AG08395 (cell line): ENCODE measurements at regions not wholly inside any gene's neighbourhood (a gene's known extent, or its start where the extent isn't known, plus 50 kb on each side); places are given as distances from the start of the nearest gene placed in this dataset.

Experiments
- DNase-seq: peaks from one replicate; pipeline ENCODE4 v3.0.0; 2012; ENCODE audit warnings: mixed read lengths, low spot score

DNA sequence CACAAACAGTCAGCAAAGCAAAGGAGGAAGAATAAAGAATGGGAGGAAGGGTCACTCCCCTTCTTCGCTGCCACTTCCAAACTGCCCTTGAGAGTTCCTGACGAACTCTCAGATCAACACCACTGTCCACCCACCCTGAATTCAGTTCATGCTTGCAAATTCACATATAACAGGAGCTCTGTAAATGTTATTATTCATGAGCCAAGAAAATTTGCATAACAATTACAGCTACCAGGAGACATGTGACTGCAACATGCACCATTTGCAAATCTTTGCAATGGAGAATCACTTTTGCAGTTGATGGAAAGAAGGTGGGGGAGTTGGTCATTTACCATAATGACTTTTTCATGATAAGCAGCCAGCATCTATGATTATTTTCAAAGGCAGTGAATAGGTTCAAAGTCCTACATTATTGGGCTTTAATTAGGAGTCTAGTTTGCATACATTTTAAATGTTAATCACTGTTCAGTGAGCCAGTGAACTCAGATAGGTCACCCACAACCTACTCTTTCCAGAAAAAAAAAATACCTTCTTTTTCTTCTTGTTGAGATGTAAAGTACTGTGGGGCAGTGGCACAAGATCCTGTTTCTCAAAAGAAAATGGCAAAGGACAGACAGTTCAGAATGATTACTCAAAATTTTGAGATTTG lies 149.7 kb downstream of the CAAP1 start:
- DNase-seq = no peak

DNA sequence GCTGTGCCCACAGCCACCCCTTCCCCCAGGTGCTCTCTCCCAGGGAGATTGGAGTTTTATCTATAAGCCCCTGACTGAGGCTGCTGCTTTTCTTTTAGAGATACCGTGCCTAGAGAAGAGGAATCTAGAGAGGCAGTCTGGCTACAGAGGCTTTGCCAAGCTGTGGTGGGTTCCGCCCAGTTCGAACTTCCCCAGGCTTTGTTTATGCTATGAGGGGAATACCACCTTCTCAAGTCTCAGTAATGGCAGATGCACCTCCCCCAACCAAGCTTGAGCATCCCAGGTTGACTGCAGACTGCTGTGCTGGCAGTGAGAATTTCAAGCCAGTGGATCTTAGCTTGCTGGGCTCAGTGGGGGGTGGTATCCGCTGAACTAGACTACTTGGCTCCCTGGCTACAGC lies 157.4 kb downstream of the CAAP1 start:
- no peak for DNase-seq

DNA sequence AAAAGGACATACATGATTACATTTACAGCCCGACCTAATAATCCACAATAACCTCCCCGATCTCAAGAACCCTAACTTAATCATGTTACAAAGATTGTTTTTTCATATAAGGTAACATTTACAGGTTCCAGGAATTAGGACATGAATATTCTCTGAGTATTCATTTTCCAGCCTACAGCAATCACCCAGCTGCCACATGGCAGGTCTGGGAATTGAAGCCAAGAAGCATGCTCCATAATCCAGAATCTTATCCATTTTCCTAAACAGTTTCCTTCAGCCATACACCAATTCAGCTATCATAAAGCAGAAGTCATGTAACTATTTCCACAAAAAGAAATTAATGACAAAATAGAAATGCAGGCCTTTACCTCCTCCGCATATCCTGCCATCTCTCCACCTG lies 163.4 kb downstream of the CAAP1 start:
- DNase-seq = no peak

DNA sequence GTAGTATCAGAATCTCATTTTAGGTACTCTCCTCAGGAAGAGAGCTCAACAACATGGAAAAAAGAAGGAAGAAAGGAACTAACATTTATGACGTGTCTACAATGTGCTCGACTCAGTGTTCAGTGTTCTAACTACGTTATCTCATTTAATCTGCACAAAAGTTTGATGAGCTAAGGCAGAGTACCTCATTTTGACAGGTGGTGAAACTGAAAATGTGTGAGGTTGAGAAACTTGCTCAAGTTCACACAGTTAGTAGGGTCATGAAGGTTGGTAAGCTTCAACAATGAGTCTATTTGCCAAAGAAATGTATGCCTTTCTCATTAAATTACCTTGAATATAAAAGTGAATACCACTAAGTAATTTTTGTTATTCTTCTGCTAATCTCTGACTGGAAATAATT lies 165.1 kb downstream of the CAAP1 start:
- no peak for DNase-seq

DNA sequence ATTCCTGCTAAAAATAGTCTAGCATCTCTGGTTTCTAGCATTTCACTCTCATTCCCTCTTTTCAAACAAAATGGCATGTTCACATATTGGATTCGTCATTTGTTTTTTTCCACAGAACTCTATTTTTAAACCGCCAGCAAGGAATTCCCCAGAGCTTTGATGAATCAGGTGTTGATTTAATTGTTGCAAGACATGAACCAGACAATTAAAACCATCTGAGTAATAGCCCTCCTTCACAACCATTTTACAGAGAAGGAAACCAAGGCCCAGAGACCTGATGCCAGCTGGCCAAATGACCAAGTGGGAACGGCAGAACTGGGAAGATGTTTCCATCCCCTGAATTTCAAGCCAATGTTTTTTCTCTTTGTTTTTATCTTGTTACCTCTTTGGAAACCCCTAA lies 167.0 kb downstream of the CAAP1 start:
- peak; percentile 15 for DNase-seq

DNA sequence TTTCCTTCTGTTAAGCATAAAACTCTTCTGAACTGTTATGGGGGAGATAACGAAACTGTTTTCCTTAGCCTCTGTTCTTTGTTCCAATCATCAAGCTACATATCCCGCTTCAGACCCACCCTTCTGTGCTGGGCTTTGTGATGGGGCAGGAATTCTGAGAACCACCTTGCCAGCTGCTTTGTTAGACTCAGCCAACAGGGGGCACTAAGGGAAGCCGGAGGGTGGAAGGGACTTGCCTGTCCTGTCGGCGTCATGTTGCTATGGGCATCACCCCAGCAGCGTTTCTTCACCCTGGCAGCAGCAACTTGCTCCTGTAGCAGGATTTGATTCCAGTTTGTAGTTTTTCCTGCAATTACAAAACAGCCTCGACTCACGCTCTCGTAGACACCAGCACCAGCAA lies 169.1 kb downstream of the CAAP1 start:
- DNase-seq = peak; percentile 37

DNA sequence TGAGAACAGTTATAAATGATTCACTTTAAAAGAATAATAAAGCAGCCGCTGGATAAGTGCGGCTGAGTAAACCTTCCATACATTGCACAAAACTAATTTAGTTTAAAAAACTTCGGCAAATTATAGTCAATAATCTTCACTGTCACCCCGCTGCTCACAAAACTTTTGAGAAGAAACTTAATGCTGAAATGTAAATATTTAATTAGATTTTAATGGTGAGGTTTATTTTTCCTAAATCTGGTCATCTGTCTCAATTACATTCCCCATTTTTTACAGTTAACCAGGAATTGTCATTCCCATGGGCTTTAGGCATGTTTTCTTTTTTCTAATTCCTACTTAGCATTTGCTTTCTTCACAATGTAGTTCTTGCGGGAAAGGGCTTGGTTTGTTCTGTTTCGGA lies 169.8 kb downstream of the CAAP1 start:
- no peak for DNase-seq

DNA sequence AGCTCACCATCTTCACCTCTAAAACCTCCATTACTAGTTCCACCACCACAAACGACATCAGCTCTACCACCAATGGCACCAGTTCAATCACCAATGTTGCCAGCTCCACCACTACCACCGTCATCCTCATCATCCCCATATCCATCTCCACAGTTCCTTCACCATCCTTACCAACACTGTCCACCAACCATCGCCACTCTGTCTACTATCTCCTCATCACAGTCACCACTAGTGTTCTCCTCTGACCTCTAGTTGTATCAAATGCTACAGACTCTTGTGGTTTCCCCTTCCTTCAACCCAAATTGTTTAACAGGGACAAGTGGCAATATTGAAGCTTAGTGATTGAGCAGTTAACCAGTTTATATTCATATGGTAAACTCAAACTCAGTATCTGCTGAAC lies 182.6 kb downstream of the CAAP1 start:
- no peak for DNase-seq

DNA sequence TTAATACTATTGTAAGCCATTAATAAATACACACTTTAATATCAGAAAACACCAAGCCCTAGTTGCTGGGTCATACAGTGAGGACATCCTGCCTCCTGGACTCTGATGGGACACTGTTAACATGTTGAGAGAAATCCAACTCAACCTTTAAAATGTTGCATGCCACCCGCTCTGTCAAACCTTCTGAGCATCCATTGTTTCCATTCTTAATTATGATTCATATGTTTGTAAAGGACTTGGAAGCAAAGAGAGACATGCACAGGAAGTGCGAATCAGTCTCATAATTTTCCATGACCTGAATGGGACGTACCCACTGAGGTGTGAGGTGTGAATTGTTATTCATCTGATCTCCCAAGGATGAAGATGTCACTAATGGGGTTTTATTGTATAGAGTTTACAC lies 186.4 kb downstream of the CAAP1 start:
- DNase-seq = no peak

DNA sequence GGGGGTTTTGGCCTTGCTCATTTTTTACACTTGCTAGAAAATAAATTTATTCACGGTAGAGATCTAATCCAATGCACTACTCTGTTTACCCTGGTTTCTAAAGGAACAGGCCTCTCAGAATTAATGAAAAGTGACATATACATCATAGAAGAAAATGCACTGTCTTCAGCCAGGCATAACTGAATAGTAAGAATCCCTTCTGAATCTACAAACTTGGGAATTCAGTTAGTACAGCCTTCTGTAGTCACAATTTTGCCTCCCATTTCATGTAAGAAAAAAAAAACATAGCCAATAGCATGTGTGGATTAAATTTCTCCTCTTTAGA lies 197.3 kb downstream of the CAAP1 start:
- DNase-seq = no peak

DNA sequence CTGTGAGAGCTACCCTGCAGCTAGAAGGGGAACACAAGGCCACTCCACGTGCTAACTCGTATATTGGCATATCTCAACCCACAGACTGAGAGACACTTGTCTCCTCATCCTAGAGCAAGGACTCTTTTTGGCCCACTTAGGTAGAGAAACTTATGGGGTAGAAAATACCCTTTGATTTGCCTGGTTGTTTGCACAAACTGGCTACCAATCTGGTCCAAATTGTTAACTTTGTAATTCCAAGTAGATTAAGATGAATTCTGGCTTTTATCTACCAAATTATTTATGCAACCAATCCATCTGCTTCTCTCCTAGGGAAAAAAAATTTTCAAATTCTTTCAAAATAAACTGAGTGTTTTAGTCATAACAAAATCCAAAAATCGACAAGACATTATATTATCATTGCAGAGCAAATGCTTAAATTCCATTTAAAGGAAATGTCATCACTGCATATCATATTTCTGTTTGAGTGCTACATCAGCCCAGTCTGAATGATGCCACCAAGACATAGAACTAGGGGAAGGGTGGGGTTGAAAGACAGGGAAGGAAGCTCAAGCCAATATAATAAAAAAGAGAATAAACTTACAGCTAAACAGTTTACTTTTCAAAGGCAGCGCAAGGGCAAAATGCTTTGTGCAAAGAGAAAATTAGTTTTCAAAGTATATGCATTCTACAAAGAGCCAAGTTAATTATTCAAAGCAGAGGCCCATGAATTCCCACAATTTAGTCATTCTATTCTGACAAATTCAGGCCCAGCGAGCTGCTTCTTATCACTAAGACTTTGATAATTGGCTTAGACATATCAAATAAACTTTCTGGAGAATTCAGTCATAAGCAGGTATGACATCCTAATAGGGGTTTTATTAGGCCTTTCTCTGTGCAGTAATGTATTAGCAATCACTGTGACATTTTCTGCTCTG lies 198.0 kb downstream of the CAAP1 start:
- no peak for DNase-seq

DNA sequence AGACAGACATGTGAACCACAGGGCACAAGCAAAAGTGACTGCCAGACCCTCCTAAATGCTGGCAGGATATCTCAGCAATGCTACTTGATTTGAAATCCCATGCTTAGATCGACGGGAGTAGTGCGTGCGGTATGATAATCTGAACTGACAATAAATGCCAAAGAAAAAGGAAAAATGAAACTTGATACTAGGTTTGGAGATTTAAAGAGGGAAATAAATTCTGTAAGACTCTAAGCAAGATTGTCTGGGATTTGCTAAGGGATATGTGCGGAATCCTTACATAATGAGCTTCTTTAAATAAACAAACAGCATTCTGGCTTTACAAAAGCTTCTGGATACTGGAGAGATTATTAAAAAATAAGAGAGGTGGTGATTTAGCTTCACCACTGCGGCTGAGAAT lies 203.6 kb downstream of the CAAP1 start:
- DNase-seq = no peak

DNA sequence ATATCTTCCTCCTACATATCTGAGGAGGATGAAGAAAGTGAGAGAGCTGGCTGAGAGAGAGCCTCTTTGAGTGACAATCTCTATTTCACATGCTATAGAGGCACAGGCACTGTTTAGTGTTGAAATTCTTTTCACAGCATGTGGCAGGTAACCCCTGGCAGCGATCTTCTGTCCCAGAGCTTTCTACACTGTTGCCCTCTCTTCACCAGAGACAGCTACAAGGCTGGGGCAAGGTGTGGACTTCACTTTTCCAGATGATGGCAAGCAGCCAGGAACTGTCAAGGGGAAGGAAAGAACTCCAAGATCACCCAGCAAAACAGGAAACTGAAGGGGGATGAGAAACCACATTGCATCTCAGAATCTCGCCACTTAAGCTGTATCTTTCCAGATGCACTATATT lies 205.2 kb downstream of the CAAP1 start:
- no peak for DNase-seq

DNA sequence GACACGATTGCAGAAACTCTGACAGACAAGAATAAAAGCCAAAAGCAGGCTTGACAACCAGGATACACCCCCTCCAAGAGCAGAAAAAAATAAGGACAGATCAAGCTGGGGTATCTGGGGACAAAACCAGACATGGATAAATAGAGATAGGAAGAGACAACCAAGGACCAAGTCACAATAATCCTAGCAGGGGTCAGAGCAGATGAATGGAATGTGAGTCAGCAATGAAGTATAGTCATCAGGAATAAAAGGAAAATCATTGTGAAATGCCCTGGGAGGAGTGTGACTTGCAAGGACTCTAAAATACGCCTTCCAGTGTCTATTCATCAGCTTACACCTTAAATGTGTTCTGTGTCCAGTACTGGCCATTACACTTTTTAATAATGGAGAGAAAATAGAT lies 206.8 kb downstream of the CAAP1 start:
- DNase-seq = no peak

DNA sequence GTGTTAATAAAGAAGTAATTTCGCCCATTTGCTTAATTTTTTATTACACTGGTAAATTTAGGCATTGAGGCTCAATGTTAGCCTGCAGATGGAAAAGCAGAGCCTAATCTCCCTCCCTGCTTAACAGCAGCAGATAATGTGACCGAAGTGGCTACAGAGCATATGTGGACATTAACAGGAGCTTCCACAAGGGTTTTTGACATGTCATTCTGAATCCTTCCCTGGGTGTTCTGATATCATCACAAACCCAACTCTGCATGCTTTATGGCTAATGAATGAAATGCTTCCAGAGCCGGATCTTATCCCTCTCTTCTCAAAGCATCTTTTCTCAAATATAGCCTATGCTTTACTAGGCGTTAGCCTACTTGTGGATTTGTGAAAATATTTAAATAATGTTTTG lies 208.6 kb downstream of the CAAP1 start:
- no peak for DNase-seq

DNA sequence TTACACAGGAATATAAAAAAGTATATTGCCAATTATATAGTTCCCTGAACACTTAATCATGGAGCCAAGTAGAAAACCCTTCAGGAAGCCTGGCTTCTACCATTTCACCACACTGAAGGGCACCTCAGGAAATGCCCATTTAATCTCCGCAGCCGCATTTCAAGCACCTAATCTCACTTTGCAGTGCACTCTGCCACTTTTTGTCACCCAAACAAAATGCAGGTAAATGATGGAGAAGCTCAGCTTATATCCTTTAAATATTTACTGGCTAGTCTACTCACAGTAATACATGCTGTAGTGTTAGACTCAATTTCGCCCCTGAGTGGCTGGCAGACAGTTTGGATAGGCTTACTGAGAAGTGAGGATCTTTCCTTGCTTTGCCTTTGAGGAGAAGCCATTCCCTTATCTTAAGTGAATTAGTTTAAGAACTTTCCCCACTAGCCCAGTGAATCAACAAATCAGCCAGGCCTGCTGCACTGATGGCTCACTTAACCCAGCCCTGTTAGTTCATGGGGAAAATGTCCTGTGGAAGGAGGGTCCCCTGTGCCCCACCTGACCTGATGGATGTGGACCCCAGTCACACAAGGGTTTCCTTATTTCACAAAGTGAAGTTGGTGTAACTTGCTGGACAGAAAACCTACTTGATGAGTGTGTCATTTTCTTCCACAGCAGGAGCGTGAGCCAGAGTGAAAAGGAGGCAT lies 209.7 kb downstream of the CAAP1 start:
- no peak for DNase-seq

DNA sequence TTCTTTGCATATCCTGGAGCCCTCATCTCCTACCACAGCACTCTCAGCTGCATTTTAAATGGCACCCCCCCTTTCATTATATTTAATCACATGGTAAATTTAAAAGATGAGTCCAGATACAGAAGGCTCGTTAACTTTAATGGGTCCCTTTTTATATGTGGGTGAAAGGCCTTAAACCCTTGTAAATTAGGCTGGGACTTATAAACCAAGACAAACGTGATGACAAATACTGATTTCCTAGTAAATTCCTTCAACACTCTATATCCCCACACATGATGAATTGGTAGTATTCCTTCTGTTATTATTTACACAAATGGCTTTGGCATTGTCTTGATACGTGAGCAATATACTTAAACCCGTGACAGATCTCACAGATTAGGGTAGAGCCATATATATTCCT lies 210.6 kb downstream of the CAAP1 start:
- DNase-seq = no peak

DNA sequence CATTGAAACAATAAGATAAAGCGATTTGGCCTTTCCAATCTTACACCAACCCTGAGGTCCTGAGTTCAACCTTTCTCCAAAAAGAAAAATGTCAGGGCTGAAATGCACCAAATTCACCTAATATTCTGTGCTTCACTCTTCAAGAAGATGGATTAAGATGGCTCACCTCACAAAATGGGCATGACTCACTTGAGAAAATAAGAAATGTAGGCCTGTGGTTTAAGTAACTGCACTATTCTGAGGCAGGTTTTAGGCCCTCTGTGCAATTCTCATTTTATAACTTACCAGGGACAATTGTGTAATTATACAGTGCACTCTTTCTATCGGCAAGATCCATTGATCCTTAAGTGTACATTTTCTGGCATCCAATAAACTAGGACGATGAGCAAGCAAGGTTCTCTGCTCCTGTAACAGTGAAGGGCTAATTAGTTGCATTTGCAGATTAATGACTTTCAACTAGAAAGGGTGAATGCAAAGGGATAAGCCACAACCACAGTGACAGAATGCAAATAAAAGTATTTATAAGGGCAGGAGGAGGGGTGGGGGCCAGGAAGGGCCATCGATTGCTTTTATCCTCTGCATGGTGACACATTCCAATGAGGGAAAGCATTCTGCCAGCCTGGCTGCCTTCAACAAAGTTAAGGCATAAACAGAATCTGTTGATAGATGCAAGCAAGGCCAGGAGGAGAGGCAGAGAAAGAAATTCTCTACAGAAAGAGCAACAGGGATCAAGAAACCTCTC lies 214.5 kb downstream of the CAAP1 start:
- no peak for DNase-seq

DNA sequence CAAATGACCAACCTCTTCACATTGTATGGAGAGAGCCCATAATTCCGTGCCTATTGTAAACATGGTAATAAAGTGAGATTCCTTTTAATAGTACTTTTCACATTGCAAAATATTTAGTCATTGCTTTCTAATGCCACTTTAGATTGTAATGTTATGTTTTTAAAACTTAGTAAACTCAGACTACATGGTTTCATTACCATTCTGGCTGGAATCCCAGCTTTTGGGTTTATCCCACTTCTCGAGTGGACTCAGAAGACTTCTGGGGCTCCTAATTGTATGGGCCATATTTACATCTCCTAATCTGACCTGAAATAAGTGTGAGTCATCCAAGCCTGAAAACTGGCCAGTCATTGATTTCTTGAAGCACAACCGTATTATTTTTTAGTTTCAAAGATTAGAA lies 217.6 kb downstream of the CAAP1 start:
- no peak for DNase-seq

DNA sequence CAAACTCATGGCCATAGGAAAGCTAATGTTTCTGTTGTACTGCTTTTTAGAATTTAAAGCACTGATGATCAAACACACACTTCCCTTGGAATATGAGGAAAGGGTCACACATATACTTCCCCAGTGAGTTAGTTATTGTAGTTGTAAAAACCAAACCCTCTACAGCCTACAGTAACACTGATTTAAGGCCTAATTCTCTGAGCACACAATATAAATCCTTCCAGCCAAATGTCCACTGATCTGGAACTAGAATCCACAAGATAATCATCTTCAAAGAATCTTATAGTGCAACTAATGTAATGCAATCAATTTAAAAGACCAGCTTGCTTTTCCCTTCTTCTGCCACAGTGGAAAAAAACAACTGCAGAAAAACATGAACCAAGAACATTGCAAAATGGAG lies 219.3 kb downstream of the CAAP1 start:
- no peak for DNase-seq

DNA sequence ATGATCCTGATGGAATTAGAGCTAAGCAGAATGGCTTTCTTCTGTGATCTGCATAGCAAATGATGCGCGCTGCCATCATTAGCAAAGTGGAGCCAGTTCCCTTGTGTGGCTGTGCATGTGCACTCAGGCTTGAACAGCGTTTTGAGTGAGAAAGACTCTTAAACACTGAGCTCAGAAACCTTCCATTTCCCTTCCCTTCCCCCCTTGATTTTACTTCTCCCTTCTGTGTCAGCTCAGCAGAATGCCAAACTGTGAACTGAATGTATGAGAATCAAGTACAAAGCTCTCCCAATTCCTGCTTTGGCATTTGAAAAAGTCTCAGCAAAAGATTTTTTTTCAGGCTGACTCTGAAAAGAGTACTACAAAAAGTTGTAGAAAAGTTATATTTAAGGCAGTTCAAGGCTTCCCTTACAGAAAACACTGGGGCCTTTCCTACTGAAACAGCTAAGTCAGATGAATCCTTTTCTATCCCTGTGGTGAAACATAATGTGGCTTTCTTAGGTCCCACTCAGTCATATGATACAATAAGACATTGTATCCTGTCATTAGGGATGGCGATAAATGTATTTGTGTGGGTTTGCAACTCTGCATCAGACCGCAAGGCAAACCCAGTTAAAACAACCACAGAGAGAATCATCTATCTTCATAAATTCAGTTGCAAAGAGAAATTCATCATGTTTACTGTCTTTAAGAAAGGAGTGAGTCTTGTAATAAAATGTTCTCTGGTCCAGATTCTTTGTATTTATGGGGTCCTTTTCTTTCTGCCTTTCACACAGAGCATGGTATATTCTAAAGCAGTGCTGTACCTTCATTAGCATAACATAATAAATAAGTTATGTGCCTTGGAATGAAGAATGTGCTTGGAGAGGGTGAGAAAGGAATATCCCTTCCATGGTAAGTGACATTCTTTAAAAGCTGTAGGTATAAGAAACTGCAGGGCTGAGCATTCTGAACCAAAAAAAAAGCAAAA lies 222.6 kb downstream of the CAAP1 start:
- DNase-seq = no peak
